ENCODE measurements at regions not wholly inside any gene's neighbourhood (a gene's known extent, or its start where the extent isn't known, plus 50 kb on each side); places are given as distances from the start of the nearest gene placed in this dataset.

DNA sequence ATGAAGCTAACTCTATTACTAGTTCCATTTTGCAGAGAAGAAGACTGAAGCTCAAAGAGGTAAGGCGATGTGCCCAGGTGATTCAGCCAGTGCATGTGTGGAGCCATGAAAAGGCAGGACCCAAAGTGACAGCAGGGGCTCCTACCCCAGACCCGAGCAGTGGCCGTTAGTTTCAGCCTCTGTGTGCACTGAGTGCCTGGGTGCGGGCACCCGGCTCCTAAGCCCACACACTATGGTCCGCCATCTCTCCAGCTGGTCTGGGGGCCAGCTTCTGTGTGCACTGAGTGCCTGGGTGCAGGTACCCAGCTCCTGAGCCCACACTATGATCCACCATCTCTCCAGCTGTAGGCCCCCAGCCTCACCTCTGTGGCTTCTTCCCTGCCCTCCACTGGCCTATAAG is 123.5 kb upstream of the CST7 start:
- no peaks in the 10 kb centered on the region for H3K36me3 ChIP-seq (ENCODE audit: control insufficient read depth, insufficient read depth, low read length)
- H3K27me3 ChIP-seq (ENCODE audit: control insufficient read depth, insufficient read depth, low read length), result no peaks in the 10 kb centered on the region
- WGBS (ENCODE audit: insufficient coverage, insufficient read length), result no CpG with 5 or more reads among the region's 6 CpGs
- no peaks in the 10 kb centered on the region for H3K4me1 ChIP-seq (ENCODE audit: control insufficient read depth, insufficient read depth, low read length)
- H3K4me3 ChIP-seq (ENCODE audit: low read length), result no peak overlapping the region
- no peak for DNase-seq (ENCODE audit: low read depth, low spot score)
- no peak overlapping the region for H3K27ac ChIP-seq (ENCODE audit: low read length)
- no peaks in the 10 kb centered on the region for H3K9me3 ChIP-seq (ENCODE audit: control insufficient read depth, insufficient read depth, low read length)

DNA sequence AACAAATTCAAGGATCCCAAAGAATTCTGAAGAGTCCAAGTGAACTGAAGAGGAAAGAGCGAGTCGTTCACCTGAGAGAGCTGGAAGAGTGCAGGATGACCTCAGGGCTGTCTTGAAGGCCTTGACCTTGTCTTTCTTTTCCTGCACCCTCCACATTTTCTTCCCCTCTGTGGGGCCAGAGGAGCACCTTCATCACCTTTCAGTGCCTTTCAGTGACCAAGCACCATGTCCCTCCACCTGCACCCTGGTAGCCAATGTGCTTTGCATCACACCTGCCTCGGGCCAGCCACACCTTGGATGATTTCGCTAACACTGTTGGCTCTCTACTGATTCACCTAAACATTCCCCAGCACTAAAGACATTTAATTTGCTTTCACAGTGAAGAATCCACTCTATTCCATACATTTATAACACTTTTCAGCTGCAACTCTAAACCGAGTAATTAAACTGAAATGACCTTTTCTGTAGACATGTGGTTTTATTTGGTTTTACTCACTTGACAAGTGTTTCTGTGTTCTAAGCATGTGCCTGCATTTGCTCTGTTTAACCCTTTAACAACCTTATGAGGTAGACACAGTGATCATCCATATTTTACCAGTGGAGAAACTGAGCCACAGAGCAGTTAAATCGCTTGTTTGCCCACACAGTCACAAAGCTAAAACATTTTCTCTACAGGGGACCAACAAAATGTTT is 121.3 kb upstream of the CST7 start:
- Histone ChIP-seq H3K27me3 (ENCODE audit: control insufficient read depth, insufficient read depth, low read length) (no peaks in the 10 kb centered on the region), H3K9me3 (ENCODE audit: control insufficient read depth, insufficient read depth, low read length) (no peaks in the 10 kb centered on the region), H3K4me3 (ENCODE audit: low read length) (no peak overlapping the region), H3K4me1 (ENCODE audit: control insufficient read depth, insufficient read depth, low read length) (no peaks in the 10 kb centered on the region), H3K27ac (ENCODE audit: low read length) (no peak overlapping the region), H3K36me3 (ENCODE audit: control insufficient read depth, insufficient read depth, low read length) (no peaks in the 10 kb centered on the region)
- no CpG with 5 or more reads among the region's 6 CpGs for WGBS (ENCODE audit: insufficient coverage, insufficient read length)
- DNase-seq (ENCODE audit: low read depth, low spot score), result no peak

DNA sequence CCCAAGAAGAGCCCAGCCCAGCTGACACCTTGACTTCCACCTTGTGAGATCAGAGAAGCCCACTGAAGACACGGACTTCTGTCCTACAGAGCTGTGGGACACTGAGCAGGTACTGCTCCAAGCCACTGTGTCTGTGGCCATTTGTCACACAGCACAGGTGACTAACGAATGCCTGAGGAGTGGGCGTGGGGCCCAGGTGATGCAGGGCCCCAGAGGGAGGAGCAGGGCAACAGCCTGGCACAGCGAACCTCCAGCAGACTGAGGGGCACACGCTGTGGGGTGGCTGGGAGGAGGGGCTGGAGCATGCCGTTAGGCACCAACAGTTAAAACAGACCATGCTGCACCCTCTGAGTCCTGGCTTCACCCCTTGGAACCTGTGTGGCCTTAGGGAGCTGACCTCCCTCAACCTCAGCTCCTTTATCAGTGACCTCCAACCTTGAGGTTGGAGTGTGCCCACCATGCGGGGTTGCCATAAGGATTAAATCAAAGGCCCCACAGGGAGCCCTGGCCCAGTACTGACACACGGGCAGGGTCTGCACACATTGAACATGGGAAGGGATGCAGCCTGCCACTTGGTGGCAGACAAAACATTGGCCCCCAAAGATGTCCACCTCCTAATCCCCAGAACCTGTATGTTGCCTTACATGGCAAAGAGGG is 119.9 kb upstream of the CST7 start:
- Histone ChIP-seq H3K4me3 (ENCODE audit: low read length) (no peak overlapping the region), H3K4me1 (ENCODE audit: control insufficient read depth, insufficient read depth, low read length) (no peaks in the 10 kb centered on the region), H3K27me3 (ENCODE audit: control insufficient read depth, insufficient read depth, low read length) (no peaks in the 10 kb centered on the region), H3K36me3 (ENCODE audit: control insufficient read depth, insufficient read depth, low read length) (no peaks in the 10 kb centered on the region), H3K9me3 (ENCODE audit: control insufficient read depth, insufficient read depth, low read length) (no peaks in the 10 kb centered on the region), H3K27ac (ENCODE audit: low read length) (no peak overlapping the region)
- WGBS (ENCODE audit: insufficient coverage, insufficient read length), result no CpG with 5 or more reads among the region's 8 CpGs
- DNase-seq (ENCODE audit: low read depth, low spot score), result no peak

DNA sequence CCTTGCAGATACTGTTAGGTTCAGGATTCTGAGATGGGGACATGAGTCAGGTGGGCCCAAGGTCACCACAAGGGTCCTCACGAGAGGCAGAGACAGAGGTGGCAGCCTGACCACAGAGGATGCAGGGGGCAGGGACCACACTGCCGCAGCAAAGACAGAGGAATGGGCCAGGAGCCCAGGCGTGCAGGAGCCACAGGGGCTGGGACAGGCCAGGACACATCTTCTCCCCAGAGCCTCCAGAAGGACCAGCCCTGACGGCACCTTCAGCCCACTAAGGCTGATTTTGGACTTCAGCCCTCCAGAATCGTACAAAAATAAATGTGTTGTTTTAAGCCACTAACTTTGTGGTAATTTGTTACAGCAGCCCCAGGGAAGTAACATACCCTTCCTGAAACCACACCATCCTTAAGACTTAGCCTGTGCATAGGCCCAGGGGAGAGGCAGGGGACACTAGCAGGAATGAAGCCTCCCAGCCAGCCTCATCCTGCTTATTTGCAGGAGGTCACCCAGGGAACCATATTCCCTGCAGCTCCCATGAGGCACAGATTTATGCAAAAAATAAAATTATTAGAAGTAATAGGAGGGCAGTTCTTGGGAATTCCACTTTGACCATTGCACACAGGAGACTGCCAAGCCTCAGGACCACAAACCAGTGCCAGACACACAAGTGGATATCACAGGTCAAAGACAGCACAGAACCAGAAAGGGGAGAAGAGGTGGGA is 119.3 kb upstream of the CST7 start:
- Histone ChIP-seq H3K9me3 (ENCODE audit: control insufficient read depth, insufficient read depth, low read length) (no peaks in the 10 kb centered on the region), H3K4me3 (ENCODE audit: low read length) (no peak overlapping the region), H3K27ac (ENCODE audit: low read length) (no peak overlapping the region), H3K4me1 (ENCODE audit: control insufficient read depth, insufficient read depth, low read length) (no peaks in the 10 kb centered on the region), H3K36me3 (ENCODE audit: control insufficient read depth, insufficient read depth, low read length) (no peaks in the 10 kb centered on the region), H3K27me3 (ENCODE audit: control insufficient read depth, insufficient read depth, low read length) (no peaks in the 10 kb centered on the region)
- DNase-seq (ENCODE audit: low read depth, low spot score), result no peak
- WGBS (ENCODE audit: insufficient coverage, insufficient read length), result no CpG with 5 or more reads among the region's 5 CpGs

DNA sequence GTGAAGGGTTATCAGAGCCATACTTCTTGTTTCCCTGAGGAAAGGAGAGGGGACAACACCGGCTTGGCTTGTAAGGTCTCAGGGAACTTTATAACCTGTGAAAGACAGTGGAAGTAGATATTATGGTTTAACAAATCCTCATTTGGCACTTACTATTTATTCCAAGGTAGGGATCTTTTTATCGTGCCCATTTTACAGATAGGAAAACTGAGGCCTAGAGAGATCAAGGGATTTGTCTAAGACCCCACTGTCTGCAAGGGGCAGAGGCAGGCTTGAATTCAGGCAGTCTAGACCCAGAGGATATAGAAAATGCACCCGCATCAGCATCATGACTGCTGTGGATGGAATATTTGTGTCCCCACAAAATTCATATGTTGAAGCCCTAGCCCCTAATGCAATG is 118.4 kb upstream of the CST7 start:
- H3K27me3 ChIP-seq (ENCODE audit: control insufficient read depth, insufficient read depth, low read length), result no peaks in the 10 kb centered on the region
- WGBS (ENCODE audit: insufficient coverage, insufficient read length), result no CpG with 5 or more reads among the region's 3 CpGs
- no peaks in the 10 kb centered on the region for H3K36me3 ChIP-seq (ENCODE audit: control insufficient read depth, insufficient read depth, low read length)
- H3K27ac ChIP-seq (ENCODE audit: low read length), result no peak overlapping the region
- H3K9me3 ChIP-seq (ENCODE audit: control insufficient read depth, insufficient read depth, low read length), result no peaks in the 10 kb centered on the region
- H3K4me3 ChIP-seq (ENCODE audit: low read length), result no peak overlapping the region
- DNase-seq (ENCODE audit: low read depth, low spot score), result no peak
- no peaks in the 10 kb centered on the region for H3K4me1 ChIP-seq (ENCODE audit: control insufficient read depth, insufficient read depth, low read length)

DNA sequence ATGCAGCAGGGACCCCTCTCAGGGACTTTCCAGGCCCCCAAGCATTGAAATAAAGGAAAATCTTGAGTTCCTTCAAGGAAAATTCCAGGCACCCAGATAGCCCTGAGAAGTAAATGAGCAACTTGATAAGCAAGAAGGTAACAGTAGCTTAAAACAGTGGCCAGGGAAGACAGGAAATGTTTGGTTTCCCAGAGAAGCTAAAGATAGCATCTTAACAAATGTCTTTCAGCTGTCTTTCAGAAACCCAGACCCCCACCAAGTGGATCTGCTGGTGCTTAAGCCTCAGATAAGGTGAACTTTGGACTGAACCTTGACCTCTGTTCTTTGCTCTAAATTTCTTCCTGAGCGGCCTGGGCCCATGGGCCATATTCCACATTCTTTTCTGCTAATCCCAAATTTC is 117.8 kb upstream of the CST7 start:
- no peak overlapping the region for H3K4me3 ChIP-seq (ENCODE audit: low read length)
- no CpG with 5 or more reads among the region's 1 CpG for WGBS (ENCODE audit: insufficient coverage, insufficient read length)
- no peaks in the 10 kb centered on the region for H3K4me1 ChIP-seq (ENCODE audit: control insufficient read depth, insufficient read depth, low read length)
- H3K36me3 ChIP-seq (ENCODE audit: control insufficient read depth, insufficient read depth, low read length), result no peaks in the 10 kb centered on the region
- H3K27me3 ChIP-seq (ENCODE audit: control insufficient read depth, insufficient read depth, low read length), result no peaks in the 10 kb centered on the region
- no peak overlapping the region for H3K27ac ChIP-seq (ENCODE audit: low read length)
- no peak for DNase-seq (ENCODE audit: low read depth, low spot score)
- no peaks in the 10 kb centered on the region for H3K9me3 ChIP-seq (ENCODE audit: control insufficient read depth, insufficient read depth, low read length)

DNA sequence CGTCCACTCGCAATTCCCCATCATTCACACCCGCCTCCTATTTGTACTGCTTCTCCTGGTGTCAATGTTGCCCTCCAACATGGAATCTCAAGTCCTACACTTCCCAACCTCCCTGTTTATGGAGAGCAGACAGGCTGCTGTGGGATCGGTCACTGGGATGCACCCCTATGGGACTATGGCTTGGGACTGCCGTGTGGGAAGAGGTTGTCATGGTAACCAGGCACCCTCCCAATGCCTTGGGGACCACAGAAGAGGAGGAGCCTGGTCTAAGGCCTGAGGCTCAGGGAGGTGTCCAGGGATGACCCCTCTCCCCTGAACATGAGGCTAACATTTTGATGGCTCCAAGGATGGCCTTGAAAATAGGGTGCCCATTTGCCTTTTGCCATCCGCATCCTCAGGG is 116.6 kb upstream of the CST7 start:
- Histone ChIP-seq H3K36me3 (ENCODE audit: control insufficient read depth, insufficient read depth, low read length) (no peaks in the 10 kb centered on the region), H3K27ac (ENCODE audit: low read length) (no peak overlapping the region), H3K4me1 (ENCODE audit: control insufficient read depth, insufficient read depth, low read length) (no peaks in the 10 kb centered on the region), H3K27me3 (ENCODE audit: control insufficient read depth, insufficient read depth, low read length) (no peaks in the 10 kb centered on the region), H3K4me3 (ENCODE audit: low read length) (no peak overlapping the region), H3K9me3 (ENCODE audit: control insufficient read depth, insufficient read depth, low read length) (no peaks in the 10 kb centered on the region)
- WGBS (ENCODE audit: insufficient coverage, insufficient read length), result no CpG with 5 or more reads among the region's 6 CpGs
- DNase-seq (ENCODE audit: low read depth, low spot score), result no peak

DNA sequence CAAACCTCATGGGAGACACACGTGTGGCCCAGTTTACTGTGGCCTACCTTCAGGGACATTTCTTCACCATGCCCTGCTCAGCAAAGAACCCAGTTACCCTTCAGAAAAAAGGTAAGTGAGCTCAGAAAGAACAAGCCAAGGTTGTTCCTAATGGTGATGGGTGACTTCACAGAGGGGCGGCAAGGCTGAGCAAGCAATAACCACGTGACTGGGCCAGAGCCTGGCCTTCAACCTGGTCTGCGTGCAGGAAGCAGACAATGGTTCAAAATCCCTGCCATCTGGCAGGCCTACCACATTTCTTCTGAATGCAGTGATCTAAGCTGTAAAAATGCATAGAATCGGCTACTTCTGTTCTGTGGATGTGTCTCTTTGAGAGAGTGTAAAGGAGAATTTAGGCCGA is 115.5 kb upstream of the CST7 start:
- no peak for DNase-seq (ENCODE audit: low read depth, low spot score)

DNA sequence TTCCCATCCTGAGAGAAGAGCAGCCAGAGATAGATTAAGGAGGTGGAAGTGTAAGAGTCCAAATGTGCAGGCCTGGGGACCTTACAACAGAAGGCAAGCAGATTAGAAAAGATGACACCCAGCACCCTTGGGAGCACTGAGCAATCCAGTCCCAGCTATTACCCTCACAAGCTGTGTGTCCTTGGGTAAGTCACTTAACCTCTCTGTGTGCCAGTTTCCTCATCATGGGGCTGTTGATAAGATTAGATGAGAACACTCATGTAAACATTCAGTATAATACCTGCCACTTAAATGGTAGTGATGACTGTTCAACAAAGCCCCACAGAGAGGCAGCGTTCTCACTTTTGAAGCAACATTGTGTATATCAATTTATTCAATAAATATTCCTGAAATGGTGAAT is 114.8 kb upstream of the CST7 start:
- H3K9me3 ChIP-seq (ENCODE audit: control insufficient read depth, insufficient read depth, low read length), result no peaks in the 10 kb centered on the region
- no peaks in the 10 kb centered on the region for H3K4me1 ChIP-seq (ENCODE audit: control insufficient read depth, insufficient read depth, low read length)
- no peaks in the 10 kb centered on the region for H3K27me3 ChIP-seq (ENCODE audit: control insufficient read depth, insufficient read depth, low read length)
- no peak for DNase-seq (ENCODE audit: low read depth, low spot score)
- no peak overlapping the region for H3K27ac ChIP-seq (ENCODE audit: low read length)
- H3K4me3 ChIP-seq (ENCODE audit: low read length), result no peak overlapping the region
- WGBS (ENCODE audit: insufficient coverage, insufficient read length), result no CpG with 5 or more reads among the region's 1 CpG
- no peaks in the 10 kb centered on the region for H3K36me3 ChIP-seq (ENCODE audit: control insufficient read depth, insufficient read depth, low read length)

More for the DNA sequence above, 115.5 kb upstream of the CST7 start:
- Histone ChIP-seq H3K27me3 (ENCODE audit: control insufficient read depth, insufficient read depth, low read length) (no peaks in the 10 kb centered on the region), H3K27ac (ENCODE audit: low read length) (no peak overlapping the region), H3K4me3 (ENCODE audit: low read length) (no peak overlapping the region), H3K9me3 (ENCODE audit: control insufficient read depth, insufficient read depth, low read length) (no peaks in the 10 kb centered on the region), H3K4me1 (ENCODE audit: control insufficient read depth, insufficient read depth, low read length) (no peaks in the 10 kb centered on the region), H3K36me3 (ENCODE audit: control insufficient read depth, insufficient read depth, low read length) (no peaks in the 10 kb centered on the region)
- no CpG with 5 or more reads among the region's 6 CpGs for WGBS (ENCODE audit: insufficient coverage, insufficient read length)

DNA sequence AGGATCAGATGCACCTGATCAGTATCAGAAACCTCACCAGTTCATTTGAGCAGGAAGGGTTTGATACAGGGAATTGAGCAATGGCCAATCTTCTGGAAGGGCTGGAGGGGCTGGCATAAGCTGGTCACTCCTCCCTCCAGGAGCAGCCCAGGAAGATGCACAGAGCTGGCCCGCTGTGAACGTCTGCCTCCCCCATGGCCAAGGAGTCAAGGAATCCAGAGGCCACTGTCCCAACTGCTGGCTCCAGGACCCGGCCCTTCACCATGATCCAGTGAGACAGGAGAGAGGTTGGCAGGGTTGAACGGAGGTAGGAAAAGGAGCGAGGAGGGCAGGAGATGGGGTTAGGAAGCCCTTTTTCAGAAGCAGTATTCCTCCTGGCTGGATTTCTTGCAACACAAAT is 113.9 kb upstream of the CST7 start:
- no peak overlapping the region for H3K4me3 ChIP-seq (ENCODE audit: low read length)
- no peaks in the 10 kb centered on the region for H3K4me1 ChIP-seq (ENCODE audit: control insufficient read depth, insufficient read depth, low read length)
- WGBS (ENCODE audit: insufficient coverage, insufficient read length), result no CpG with 5 or more reads among the region's 5 CpGs
- H3K9me3 ChIP-seq (ENCODE audit: control insufficient read depth, insufficient read depth, low read length), result no peaks in the 10 kb centered on the region
- H3K27ac ChIP-seq (ENCODE audit: low read length), result no peak overlapping the region
- no peak for DNase-seq (ENCODE audit: low read depth, low spot score)
- no peaks in the 10 kb centered on the region for H3K36me3 ChIP-seq (ENCODE audit: control insufficient read depth, insufficient read depth, low read length)
- H3K27me3 ChIP-seq (ENCODE audit: control insufficient read depth, insufficient read depth, low read length), result no peaks in the 10 kb centered on the region
